ENCODE measurements at regions not wholly inside any gene's neighbourhood (a gene's known extent, or its start where the extent isn't known, plus 50 kb on each side); places are given as distances from the start of the nearest gene placed in this dataset.

DNA sequence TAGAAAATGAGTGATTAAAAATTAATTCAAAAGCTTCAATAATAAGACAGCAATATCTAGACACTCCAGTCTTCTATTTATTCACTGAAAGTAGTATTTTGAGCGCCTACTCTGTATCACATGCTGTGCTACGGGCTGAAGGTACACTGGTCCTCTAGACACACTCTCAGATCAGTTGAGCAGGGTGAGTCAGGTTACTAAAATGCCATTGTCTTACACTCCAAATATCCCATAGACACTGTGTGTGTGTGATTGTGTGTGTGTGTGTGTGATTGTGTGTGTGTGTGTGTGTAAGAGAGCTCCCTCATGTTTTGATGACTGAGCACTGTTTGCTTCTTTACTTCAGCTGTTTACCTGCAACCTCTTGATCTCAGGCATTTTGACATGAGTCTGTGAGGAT is 342.8 kb upstream of the BOD1L1 start:
- TF ChIP-seq, protein P1, sequence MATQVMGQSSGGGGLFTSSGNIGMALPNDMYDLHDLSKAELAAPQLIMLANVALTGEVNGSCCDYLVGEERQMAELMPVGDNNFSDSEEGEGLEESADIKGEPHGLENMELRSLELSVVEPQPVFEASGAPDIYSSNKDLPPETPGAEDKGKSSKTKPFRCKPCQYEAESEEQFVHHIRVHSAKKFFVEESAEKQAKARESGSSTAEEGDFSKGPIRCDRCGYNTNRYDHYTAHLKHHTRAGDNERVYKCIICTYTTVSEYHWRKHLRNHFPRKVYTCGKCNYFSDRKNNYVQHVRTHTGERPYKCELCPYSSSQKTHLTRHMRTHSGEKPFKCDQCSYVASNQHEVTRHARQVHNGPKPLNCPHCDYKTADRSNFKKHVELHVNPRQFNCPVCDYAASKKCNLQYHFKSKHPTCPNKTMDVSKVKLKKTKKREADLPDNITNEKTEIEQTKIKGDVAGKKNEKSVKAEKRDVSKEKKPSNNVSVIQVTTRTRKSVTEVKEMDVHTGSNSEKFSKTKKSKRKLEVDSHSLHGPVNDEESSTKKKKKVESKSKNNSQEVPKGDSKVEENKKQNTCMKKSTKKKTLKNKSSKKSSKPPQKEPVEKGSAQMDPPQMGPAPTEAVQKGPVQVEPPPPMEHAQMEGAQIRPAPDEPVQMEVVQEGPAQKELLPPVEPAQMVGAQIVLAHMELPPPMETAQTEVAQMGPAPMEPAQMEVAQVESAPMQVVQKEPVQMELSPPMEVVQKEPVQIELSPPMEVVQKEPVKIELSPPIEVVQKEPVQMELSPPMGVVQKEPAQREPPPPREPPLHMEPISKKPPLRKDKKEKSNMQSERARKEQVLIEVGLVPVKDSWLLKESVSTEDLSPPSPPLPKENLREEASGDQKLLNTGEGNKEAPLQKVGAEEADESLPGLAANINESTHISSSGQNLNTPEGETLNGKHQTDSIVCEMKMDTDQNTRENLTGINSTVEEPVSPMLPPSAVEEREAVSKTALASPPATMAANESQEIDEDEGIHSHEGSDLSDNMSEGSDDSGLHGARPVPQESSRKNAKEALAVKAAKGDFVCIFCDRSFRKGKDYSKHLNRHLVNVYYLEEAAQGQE (IDR thresholded peaks at IDR 0.05; ENCODE audit: low read depth, low read length), result no peak
- TF ChIP-seq USF2 (IDR thresholded peaks at IDR 0.05; ENCODE audit: borderline replicate concordance, low read depth, low read length), result no peak
- TF ChIP-seq ELF1 (IDR thresholded peaks at IDR 0.05), result no peak
- TF ChIP-seq FOSL2 (IDR thresholded peaks at IDR 0.05; ENCODE audit: borderline replicate concordance, low read depth), result no peak
- no peak for TF ChIP-seq TCF12 (IDR thresholded peaks at IDR 0.05)
- TF ChIP-seq, protein P2, sequence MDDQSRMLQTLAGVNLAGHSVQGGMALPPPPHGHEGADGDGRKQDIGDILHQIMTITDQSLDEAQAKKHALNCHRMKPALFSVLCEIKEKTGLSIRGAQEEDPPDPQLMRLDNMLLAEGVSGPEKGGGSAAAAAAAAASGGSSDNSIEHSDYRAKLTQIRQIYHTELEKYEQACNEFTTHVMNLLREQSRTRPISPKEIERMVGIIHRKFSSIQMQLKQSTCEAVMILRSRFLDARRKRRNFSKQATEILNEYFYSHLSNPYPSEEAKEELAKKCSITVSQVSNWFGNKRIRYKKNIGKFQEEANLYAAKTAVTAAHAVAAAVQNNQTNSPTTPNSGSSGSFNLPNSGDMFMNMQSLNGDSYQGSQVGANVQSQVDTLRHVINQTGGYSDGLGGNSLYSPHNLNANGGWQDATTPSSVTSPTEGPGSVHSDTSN (IDR thresholded peaks at IDR 0.05), result no peak
- TF ChIP-seq RAD21 (IDR thresholded peaks at IDR 0.05; ENCODE audit: low read length), result no peak
- no peak for TF ChIP-seq CHD2 (IDR thresholded peaks at IDR 0.05; ENCODE audit: low read length, partially characterized antibody)
- no peak for TF ChIP-seq RCOR1 (IDR thresholded peaks at IDR 0.05; ENCODE audit: low read length)
- no peak for TF ChIP-seq JUND (IDR thresholded peaks at IDR 0.05)
- TF ChIP-seq FOXJ3 (CRISPR knock-in tag; IDR thresholded peaks at IDR 0.05), result no peak
- no peak for TF ChIP-seq TAF1 (IDR thresholded peaks at IDR 0.05; ENCODE audit: borderline replicate concordance, low read depth, low read length)
- TF ChIP-seq USF1 (IDR thresholded peaks at IDR 0.05; ENCODE audit: borderline replicate concordance, low read depth), result no peak
- no peaks in the 10 kb centered on the region for H3K9me3 ChIP-seq

More for the DNA sequence above, 342.8 kb upstream of the BOD1L1 start:
- no peaks in the 10 kb centered on the region for H4K20me1 ChIP-seq (ENCODE audit: insufficient read depth)
- CTCF ChIA-PET, result no interaction called here
- H3K79me2 ChIP-seq (ENCODE audit: insufficient read depth), result no peaks in the 10 kb centered on the region
- no peak overlapping the region for H2AFZ ChIP-seq (ENCODE audit: low read depth)
- no peak overlapping the region for H3K4me2 ChIP-seq
- 96% methylated on average over 2 of the region's 2 CpGs for WGBS (ENCODE audit: low lambda C conversion rate)
- H3K4me1 ChIP-seq (ENCODE audit: control insufficient read depth in 1 of 2, insufficient read depth in 2 of 2, low read depth in 1 of 2, low read length in 1 of 2), result peaks cover 0 to 33% of the 10 kb centered on the region in 2 experiments; a peak in 1 of 4 replicates
- H3K9ac ChIP-seq, result no peak overlapping the region
- peaks cover 28% of the 10 kb centered on the region for H3F3A ChIP-seq (replicated peaks; ENCODE audit: insufficient read depth)
- no peak overlapping the region for H3K4me3 ChIP-seq (ENCODE audit: low read depth in 2 of 2, low read length in 1 of 2)
- no peak for DNase-seq
- no peak overlapping the region for H3K27ac ChIP-seq (ENCODE audit: low read depth in 2 of 2, low read length in 1 of 2)
- no peaks in the 10 kb centered on the region for H3K36me3 ChIP-seq (replicated peaks in 1 of 2; ENCODE audit: control insufficient read depth in 1 of 2, insufficient read depth in 2 of 2, low read length in 1 of 2)
- no peaks in the 10 kb centered on the region for H3K9me2 ChIP-seq
- no peaks in the 10 kb centered on the region for H3K27me3 ChIP-seq (ENCODE audit: insufficient read depth)
- POLR2A ChIA-PET, result no interaction called here

Data from SK-N-SH (cell line).